Endodermal cell (in vitro differentiated cells): ENCODE measurements at regions not wholly inside any gene's neighbourhood (a gene's known extent, or its start where the extent isn't known, plus 50 kb on each side); places are given as distances from the start of the nearest gene placed in this dataset.

ENCODE experiments used
- DNase-seq: peaks from one replicate; pipeline ENCODE4 v3.0.0-alpha.2; 2017
- H3K27ac ChIP-seq: 2 replicates; pipeline ENCODE4 v1.5.1; 2013; ENCODE audit warnings: mild to moderate bottlenecking, low read depth, low read length, moderate library complexity
- H3K27me3 ChIP-seq: 2 replicates; pipeline ENCODE4 v1.6.1; 2013; ENCODE audit warnings: mild to moderate bottlenecking, low read length, moderate library complexity; ENCODE audit not compliant: insufficient read depth, control insufficient read depth, poor library complexity, severe bottlenecking
- H3K36me3 ChIP-seq: 2 replicates; pipeline ENCODE4 v1.7.0; 2013; ENCODE audit warnings: mild to moderate bottlenecking, low read length, moderate library complexity; ENCODE audit not compliant: control insufficient read depth, insufficient read depth
- H3K4me1 ChIP-seq: one replicate; pipeline ENCODE4 v1.7.0; 2013; ENCODE audit warnings: low read length; ENCODE audit not compliant: control insufficient read depth, insufficient read depth
- H3K4me3 ChIP-seq: 2 replicates; pipeline ENCODE4 v1.5.1; 2013; ENCODE audit warnings: mild to moderate bottlenecking, low read length, moderate library complexity
- H3K9ac ChIP-seq: 2 replicates; pipeline ENCODE4 v1.6.1; 2013; ENCODE audit warnings: mild to moderate bottlenecking, low read length, moderate library complexity; ENCODE audit not compliant: poor library complexity, severe bottlenecking; ENCODE audit errors: extremely low read depth
- H3K9me3 ChIP-seq: 2 replicates; pipeline ENCODE4 v1.6.1; 2013; ENCODE audit warnings: mild to moderate bottlenecking, low read length, moderate library complexity; ENCODE audit not compliant: control insufficient read depth
- H3K27ac Mint-ChIP-seq: 2 replicates; pipeline ENCODE4 v1.8.0; 2020; ENCODE audit warnings: mixed read lengths
- H3K27me3 Mint-ChIP-seq: 2 replicates; pipeline ENCODE4 v1.8.0; 2021; ENCODE audit warnings: mild to moderate bottlenecking, mixed read lengths; ENCODE audit not compliant: insufficient read depth
- H3K36me3 Mint-ChIP-seq: 2 replicates; pipeline ENCODE4 v1.8.0; 2020; ENCODE audit warnings: low read depth, mixed read lengths
- H3K4me1 Mint-ChIP-seq: 2 replicates; pipeline ENCODE4 v1.8.0; 2020; ENCODE audit warnings: mixed read lengths
- H3K4me3 Mint-ChIP-seq: 2 replicates; pipeline ENCODE4 v1.8.0; 2020; ENCODE audit warnings: mild to moderate bottlenecking, moderate library complexity, mixed read lengths
- H3K9me3 Mint-ChIP-seq: 2 replicates; pipeline ENCODE4 v1.8.0; 2020; ENCODE audit warnings: mild to moderate bottlenecking, mixed read lengths
- WGBS, 2 experiments: methylation state at CpG; one replicate each; pipeline versions ENCODE4 v1.1.5 to v1.1.7; 2013; ENCODE audit warnings: missing lambda C conversion rate in 2 of 2, mixed read lengths in 1 of 2; ENCODE audit not compliant: insufficient coverage in 1 of 2, insufficient read length in 1 of 2; 5-methylcytosine and 5-hydroxymethylcytosine counted together
- TF ChIP-seq, protein P1 (sequence below): fragments of 200-600 bp; sonication (generic); conservative IDR thresholded peaks from 2 replicates; pipeline ENCODE4 v1.5.0; 2021; ENCODE audit warnings: antibody characterized with exemption, mild to moderate bottlenecking

DNA sequence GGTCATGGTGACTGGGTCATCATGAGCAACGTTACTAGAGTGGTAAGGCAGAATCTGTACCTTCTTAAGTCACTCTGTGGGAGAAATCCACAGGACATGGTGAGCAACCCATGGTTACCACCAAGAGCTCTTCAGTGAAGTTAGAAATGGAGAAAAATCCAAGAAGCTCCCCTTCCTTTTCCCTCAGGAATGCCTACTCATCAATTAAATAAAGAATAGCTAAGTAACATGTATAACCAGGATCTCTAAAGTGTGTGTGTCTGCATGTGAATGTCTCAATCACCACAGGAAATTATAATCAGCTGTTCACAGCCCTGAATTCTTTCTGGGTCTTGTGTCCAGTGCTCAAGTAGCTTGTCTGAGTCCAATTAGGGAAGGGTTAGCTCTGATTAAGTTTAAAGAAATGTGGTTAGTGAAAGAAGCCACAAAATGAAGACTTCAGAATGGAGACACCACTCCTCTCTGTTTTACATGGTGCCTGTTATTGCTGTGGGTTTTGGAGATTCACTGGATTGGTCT is 73.2 kb downstream of the SEM1 start:
- Mint-ChIP-seq H3K27ac (no peak overlapping the region), H3K27me3 (no peaks in the 10 kb centered on the region), H3K4me1 (no peaks in the 10 kb centered on the region), H3K36me3 (no peaks in the 10 kb centered on the region), H3K4me3 (no peak overlapping the region), H3K9me3 (no peaks in the 10 kb centered on the region)
- H3K9me3 ChIP-seq: no peaks in the 10 kb centered on the region
- TF ChIP-seq, protein P1, sequence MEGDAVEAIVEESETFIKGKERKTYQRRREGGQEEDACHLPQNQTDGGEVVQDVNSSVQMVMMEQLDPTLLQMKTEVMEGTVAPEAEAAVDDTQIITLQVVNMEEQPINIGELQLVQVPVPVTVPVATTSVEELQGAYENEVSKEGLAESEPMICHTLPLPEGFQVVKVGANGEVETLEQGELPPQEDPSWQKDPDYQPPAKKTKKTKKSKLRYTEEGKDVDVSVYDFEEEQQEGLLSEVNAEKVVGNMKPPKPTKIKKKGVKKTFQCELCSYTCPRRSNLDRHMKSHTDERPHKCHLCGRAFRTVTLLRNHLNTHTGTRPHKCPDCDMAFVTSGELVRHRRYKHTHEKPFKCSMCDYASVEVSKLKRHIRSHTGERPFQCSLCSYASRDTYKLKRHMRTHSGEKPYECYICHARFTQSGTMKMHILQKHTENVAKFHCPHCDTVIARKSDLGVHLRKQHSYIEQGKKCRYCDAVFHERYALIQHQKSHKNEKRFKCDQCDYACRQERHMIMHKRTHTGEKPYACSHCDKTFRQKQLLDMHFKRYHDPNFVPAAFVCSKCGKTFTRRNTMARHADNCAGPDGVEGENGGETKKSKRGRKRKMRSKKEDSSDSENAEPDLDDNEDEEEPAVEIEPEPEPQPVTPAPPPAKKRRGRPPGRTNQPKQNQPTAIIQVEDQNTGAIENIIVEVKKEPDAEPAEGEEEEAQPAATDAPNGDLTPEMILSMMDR: no peak
- H3K27ac ChIP-seq: no peak overlapping the region
- no peaks in the 10 kb centered on the region for H3K27me3 ChIP-seq
- 85% methylated on average over 1 of the region's 1 CpG; no CpG with 5 or more reads in 1 of the 2 experiments for WGBS, 2 experiments
- no peak for DNase-seq
- H3K4me1 ChIP-seq: no peaks in the 10 kb centered on the region
- no peak overlapping the region for H3K9ac ChIP-seq
- no peaks in the 10 kb centered on the region for H3K36me3 ChIP-seq
- H3K4me3 ChIP-seq: no peak overlapping the region

DNA sequence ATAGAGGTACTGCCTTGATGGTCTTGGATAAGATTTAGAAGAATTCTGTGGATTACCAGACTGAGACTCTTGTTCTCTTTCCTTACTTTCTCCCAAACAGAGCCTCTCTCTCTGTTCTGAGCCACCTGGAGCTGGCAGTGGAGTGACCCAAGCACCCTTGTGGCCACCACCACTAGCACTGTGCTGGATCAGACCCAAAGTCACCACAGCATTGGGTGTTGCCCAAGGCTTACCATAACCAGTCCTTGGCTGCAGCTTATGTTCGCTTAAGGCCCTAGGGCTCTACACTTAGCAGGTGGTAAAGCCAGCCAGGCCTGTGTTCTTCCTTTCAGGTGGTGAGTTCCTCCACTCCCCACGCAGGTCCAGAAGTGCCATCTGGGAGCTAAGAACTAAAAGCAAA is 79.8 kb downstream of the SEM1 start:
- no peaks in the 10 kb centered on the region for H3K36me3 ChIP-seq
- Mint-ChIP-seq H3K27ac (no peak overlapping the region), H3K27me3 (peaks cover 8% of the 10 kb centered on the region), H3K36me3 (no peaks in the 10 kb centered on the region), H3K4me3 (no peak overlapping the region), H3K9me3 (no peaks in the 10 kb centered on the region), H3K4me1 (peaks cover 5% of the 10 kb centered on the region)
- no peak overlapping the region for H3K9ac ChIP-seq
- H3K9me3 ChIP-seq: no peaks in the 10 kb centered on the region
- 69 to 73% methylated on average over 2 of the region's 2 CpGs for WGBS, 2 experiments
- no peak overlapping the region for H3K27ac ChIP-seq
- H3K4me1 ChIP-seq: no peaks in the 10 kb centered on the region
- H3K27me3 ChIP-seq: no peaks in the 10 kb centered on the region
- DNase-seq: no peak
- TF ChIP-seq, protein P1: no peak
- H3K4me3 ChIP-seq: no peak overlapping the region

DNA sequence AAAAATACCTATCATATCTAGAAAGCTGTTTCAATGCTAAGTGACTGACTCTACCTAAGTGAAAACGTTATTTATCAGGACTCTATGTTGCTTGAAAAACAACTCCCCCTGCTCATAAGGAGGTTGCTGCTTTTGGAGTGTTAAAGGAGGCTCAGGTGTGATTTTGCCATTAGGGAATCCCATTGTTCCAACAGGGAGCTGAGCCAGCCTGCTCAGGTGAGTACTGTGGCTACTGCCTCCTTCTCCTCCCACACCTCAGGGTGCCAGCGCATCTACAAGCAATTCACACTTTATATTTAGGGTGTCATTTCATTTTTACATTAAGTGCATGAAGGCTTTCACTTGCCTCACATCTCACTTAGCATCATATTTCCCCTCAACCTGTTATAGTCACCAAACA is 84.7 kb downstream of the SEM1 start:
- Mint-ChIP-seq H3K27me3 (peaks cover 8% of the 10 kb centered on the region), H3K36me3 (no peaks in the 10 kb centered on the region), H3K4me1 (peaks cover 16% of the 10 kb centered on the region), H3K9me3 (no peaks in the 10 kb centered on the region), H3K27ac (no peak overlapping the region), H3K4me3 (no peak overlapping the region)
- DNase-seq: peak; percentile 72
- Histone ChIP-seq H3K9me3 (no peaks in the 10 kb centered on the region), H3K27ac (no peak overlapping the region), H3K36me3 (no peaks in the 10 kb centered on the region), H3K27me3 (no peaks in the 10 kb centered on the region), H3K4me1 (peaks cover 5% of the 10 kb centered on the region), H3K9ac (no peak overlapping the region), H3K4me3 (no peak overlapping the region)
- TF ChIP-seq, protein P1: no peak
- 33 to 65% methylated on average over 1 to 2 of the region's 2 CpGs for WGBS, 2 experiments
